Stomach (tissue), 8 donors: ENCODE measurements at regions not wholly inside any gene's neighbourhood (a gene's known extent, or its start where the extent isn't known, plus 50 kb on each side); places are given as distances from the start of the nearest gene placed in this dataset.

ENCODE experiments used
- DNase-seq, 2 donors: peaks; one replicate each; pipeline versions ENCODE4 v3.0.0 to v3.0.0-alpha.2; 2013 to 2019
- H3K27ac ChIP-seq, 5 donors: fragments of 200-600 bp in 4 of 5; sonication (generic) in 4 of 5; one replicate each; pipeline ENCODE4 v1.5.1; 2013 to 2019; ENCODE audit warnings: mild to moderate bottlenecking in 1 of 5, moderate library complexity in 1 of 5
- H3K27me3 ChIP-seq, 3 donors: fragments of 200-600 bp; sonication (generic); one replicate each; pipeline ENCODE4 v1.5.1; 2017 to 2019; ENCODE audit warnings: mixed run types in 1 of 3
- H3K36me3 ChIP-seq, 4 donors: fragments of 200-600 bp; sonication (generic); 1 replicate in 3 of 4; 2 replicates in 1 of 4; pipeline ENCODE4 v1.5.1; 2016 to 2019
- H3K4me1 ChIP-seq, 4 donors: fragments of 200-600 bp; sonication (generic); one replicate each; pipeline ENCODE4 v1.5.1; 2016 to 2019
- H3K4me3 ChIP-seq, 4 donors: fragments of 200-600 bp; sonication (generic) in 3 of 4; one replicate each; pipeline ENCODE4 v1.5.1; 2016 to 2019; ENCODE audit warnings: mild to moderate bottlenecking in 1 of 4
- H3K9me3 ChIP-seq, 4 donors: fragments of 200-600 bp; sonication (generic); one replicate each; pipeline ENCODE4 v1.5.1; 2016 to 2019
- CTCF ChIP-seq, 7 experiments: fragments of 450-650 bp in 4 of 7; fragments of 200-600 bp in 3 of 7; sonication (generic) in 3 of 7; IDR thresholded peaks; one replicate each; pipeline ENCODE4 v1.5.1; 2016 to 2019; ENCODE audit warnings: antibody characterized with exemption in 7 of 7, control low read depth in 2 of 7, mild to moderate bottlenecking in 1 of 7
- EP300 ChIP-seq: sonication (generic); formaldehyde crosslinking; IDR thresholded peaks from one replicate; pipeline ENCODE4 v1.6.1; 2017; ENCODE audit warnings: antibody characterized with exemption
- POLR2A ChIP-seq, 4 donors: fragments of 450-650 bp; IDR thresholded peaks; one replicate each; pipeline ENCODE4 v1.6.1; 2016; ENCODE audit warnings: antibody characterized with exemption in 4 of 4, control low read depth in 2 of 4, mild to moderate bottlenecking in 1 of 4, moderate library complexity in 1 of 4
- POLR2AphosphoS5 ChIP-seq, 3 donors: sonication (generic); formaldehyde crosslinking; IDR thresholded peaks; one replicate each; pipeline ENCODE4 v1.6.1; 2016; ENCODE audit warnings: antibody characterized with exemption in 3 of 3
- WGBS, 5 donors: extraction: QIAGEN DNeasy Blood & Tissue Kit in 3 of 5; methylation state at CpG; one replicate each; pipeline versions ENCODE4 v1.1.5 to v1.1.7; 2013 to 2018; 5-methylcytosine and 5-hydroxymethylcytosine counted together
- intact Hi-C: fragments of 100-400 bp; cut with DNase I; formaldehyde crosslinking; loops from one replicate; pipeline ENCODE4 v1.15.1; 2023; ENCODE audit warnings: low total_unique reads
- donor health status: healthy with polysubstance abuse.
- donor health status: Bipolar disorder and iron deficiency.
- donor health status: healthy.

GRCh38 chr20:22928679-22929078, 106.4 kb upstream of the SSTR4 start:
- Histone ChIP-seq H3K27me3 (no peaks in the 10 kb centered on the region), H3K36me3 (no peaks in the 10 kb centered on the region), H3K9me3 (no peaks in the 10 kb centered on the region), H3K4me3 (no peak overlapping the region), H3K27ac (no peak overlapping the region), H3K4me1 (no peaks in the 10 kb centered on the region)
- DNase-seq: no peak
- WGBS, 5 donors: 36 to 58% (median 49%) methylated on average over 7 of the region's 7 CpGs
- intact Hi-C loops: no loop called here
- no peak for TF ChIP-seq EP300

- no peaks in the 10 kb centered on the region for H3K36me3 ChIP-seq
- peaks cover 0 to 4% (median 0%) of the 10 kb centered on the region in 4 donors for H3K9me3 ChIP-seq
- intact Hi-C loops: no loop called here
Measured at GRCh38 chr20:22929661-22930060, 105.5 kb upstream of the SSTR4 start.

GRCh38 chr20:22931653-22932608, 103.2 kb upstream of the SSTR4 start:
- no peaks in the 10 kb centered on the region for H3K27me3 ChIP-seq
- H3K9me3 ChIP-seq: peaks cover 0 to 4% (median 0%) of the 10 kb centered on the region in 4 donors
- intact Hi-C loops: no loop called here
- no peaks in the 10 kb centered on the region for H3K36me3 ChIP-seq
- H3K4me1 ChIP-seq: no peaks in the 10 kb centered on the region
- peak in 1 of 2 donors; percentile 70 for DNase-seq
- H3K4me3 ChIP-seq: no peak overlapping the region
- no peak for TF ChIP-seq POLR2AphosphoS5 (IDR thresholded peaks at IDR 0.05)
- TF ChIP-seq POLR2A (IDR thresholded peaks at IDR 0.05): no peak
- TF ChIP-seq EP300: no peak
- no peak for TF ChIP-seq CTCF (IDR thresholded peaks at IDR 0.05)
- 46 to 58% (median 52%) methylated on average over 7 of the region's 7 CpGs for WGBS, 5 donors
- no peak overlapping the region for H3K27ac ChIP-seq

More at GRCh38 chr20:22929661-22930060, 105.5 kb upstream of the SSTR4 start:
- Histone ChIP-seq H3K27ac (no peak overlapping the region), H3K4me3 (no peak overlapping the region), H3K4me1 (no peaks in the 10 kb centered on the region), H3K27me3 (no peaks in the 10 kb centered on the region)
- TF ChIP-seq POLR2AphosphoS5 (IDR thresholded peaks at IDR 0.05) (no peak), POLR2A (IDR thresholded peaks at IDR 0.05) (no peak), EP300 (no peak)
- 81 to 91% (median 87%) methylated on average over 2 of the region's 2 CpGs for WGBS, 5 donors
- no peak for DNase-seq

GRCh38 chr20:22939181-22939580, 95.9 kb upstream of the SSTR4 start:
- intact Hi-C loops: no loop called here
- Histone ChIP-seq H3K4me3 (no peak overlapping the region), H3K27ac (no peak overlapping the region), H3K27me3 (no peaks in the 10 kb centered on the region), H3K9me3 (no peaks in the 10 kb centered on the region), H3K36me3 (no peaks in the 10 kb centered on the region), H3K4me1 (no peaks in the 10 kb centered on the region)
- DNase-seq: no peak
- WGBS, 5 donors: 60 to 72% (median 69%) methylated on average over 3 of the region's 3 CpGs
- TF ChIP-seq POLR2AphosphoS5 (IDR thresholded peaks at IDR 0.05) (no peak), EP300 (no peak), CTCF (IDR thresholded peaks at IDR 0.05) (no peak)

GRCh38 chr20:22940350-22940749, 94.8 kb upstream of the SSTR4 start:
- 70 to 79% (median 76%) methylated on average over 4 of the region's 4 CpGs for WGBS, 5 donors
- no peaks in the 10 kb centered on the region for H3K4me1 ChIP-seq
- no peak for DNase-seq
- no peaks in the 10 kb centered on the region for H3K27me3 ChIP-seq
- no peak overlapping the region for H3K4me3 ChIP-seq
- TF ChIP-seq CTCF (IDR thresholded peaks at IDR 0.05): no peak
- TF ChIP-seq POLR2A (IDR thresholded peaks at IDR 0.05): no peak
- TF ChIP-seq POLR2AphosphoS5 (IDR thresholded peaks at IDR 0.05): no peak
- no peak for TF ChIP-seq EP300
- H3K27ac ChIP-seq: no peak overlapping the region
- no peaks in the 10 kb centered on the region for H3K9me3 ChIP-seq
- intact Hi-C loops: no loop called here
- H3K36me3 ChIP-seq: no peaks in the 10 kb centered on the region
